DND-41 (cell line): ENCODE measurements at regions not wholly inside any gene's neighbourhood (a gene's known extent, or its start where the extent isn't known, plus 50 kb on each side); places are given as distances from the start of the nearest gene placed in this dataset.

Experiments
- ATAC-seq: fragments of 200-7000 bp; cut with Tn5 transposase; 3 replicates; pipeline ENCODE4 v1.9.1; 2021; ENCODE audit warnings: low read depth; ENCODE audit not compliant: insufficient read depth
- DNase-seq: peaks from one replicate; pipeline ENCODE4 v3.0.0-alpha.2; 2020
- H2AFZ ChIP-seq: 2 replicates; pipeline ENCODE4 v1.6.0; 2012; ENCODE audit warnings: low read depth, low read length
- H3K27ac ChIP-seq: 2 replicates; pipeline ENCODE4 v1.5.1; 2012; ENCODE audit warnings: low read length, inconsistent platforms
- H3K27me3 ChIP-seq: fragments of 200-600 bp; sonication (generic); 2 replicates; pipeline ENCODE4 v1.6.0; 2012; ENCODE audit warnings: low read length, mild to moderate bottlenecking, inconsistent platforms; ENCODE audit not compliant: insufficient read depth, poor library complexity
- H3K36me3 ChIP-seq: 2 replicates; pipeline ENCODE4 v1.5.1; 2012; ENCODE audit warnings: low read length, inconsistent platforms; ENCODE audit not compliant: insufficient read depth
- H3K4me1 ChIP-seq: 2 replicates; pipeline ENCODE4 v1.5.1; 2012; ENCODE audit warnings: mild to moderate bottlenecking, low read length; ENCODE audit not compliant: insufficient read depth
- H3K4me2 ChIP-seq: 2 replicates; pipeline ENCODE4 v1.6.0; 2012; ENCODE audit warnings: mild to moderate bottlenecking, moderate library complexity, low read length, inconsistent platforms; ENCODE audit not compliant: insufficient read depth
- H3K4me3 ChIP-seq, 2 experiments: fragments of 200-600 bp in 1 of 2; shearing (Covaris generic) in 1 of 2; 2 replicates each; pipeline ENCODE4 v1.5.1; 2012 to 2016; ENCODE audit warnings: inconsistent platforms in 2 of 2, low read length in 2 of 2, mild to moderate bottlenecking in 2 of 2, low read depth in 1 of 2, moderate library complexity in 1 of 2
- H3K79me2 ChIP-seq: 2 replicates; pipeline ENCODE4 v1.6.0; 2012; ENCODE audit warnings: low read length, inconsistent platforms; ENCODE audit not compliant: insufficient read depth
- H3K9ac ChIP-seq: 2 replicates; pipeline ENCODE4 v1.6.0; 2012; ENCODE audit warnings: low read depth, mild to moderate bottlenecking, inconsistent platforms, low read length, moderate library complexity
- H3K9me3 ChIP-seq: 2 replicates; pipeline ENCODE4 v1.5.1; 2012; ENCODE audit warnings: low read length, moderate library complexity, mild to moderate bottlenecking, inconsistent platforms; ENCODE audit not compliant: insufficient read depth, severe bottlenecking
- H4K20me1 ChIP-seq: 2 replicates; pipeline ENCODE4 v1.6.0; 2012; ENCODE audit warnings: low read length; ENCODE audit not compliant: insufficient read depth
- EZH2 ChIP-seq: IDR thresholded peaks from 3 replicates; pipeline ENCODE4 v1.6.1; 2012; ENCODE audit warnings: borderline replicate concordance, low read depth, mild to moderate bottlenecking, moderate library complexity, low read length, inconsistent platforms; ENCODE audit not compliant: severe bottlenecking
- TF ChIP-seq, protein P1 (sequence below): IDR thresholded peaks from 2 replicates; pipeline ENCODE4 v1.5.1; 2012; ENCODE audit warnings: borderline replicate concordance, low read length, moderate library complexity, mild to moderate bottlenecking; ENCODE audit not compliant: poor library complexity, severe bottlenecking; ENCODE audit errors: extremely low read depth

DNA sequence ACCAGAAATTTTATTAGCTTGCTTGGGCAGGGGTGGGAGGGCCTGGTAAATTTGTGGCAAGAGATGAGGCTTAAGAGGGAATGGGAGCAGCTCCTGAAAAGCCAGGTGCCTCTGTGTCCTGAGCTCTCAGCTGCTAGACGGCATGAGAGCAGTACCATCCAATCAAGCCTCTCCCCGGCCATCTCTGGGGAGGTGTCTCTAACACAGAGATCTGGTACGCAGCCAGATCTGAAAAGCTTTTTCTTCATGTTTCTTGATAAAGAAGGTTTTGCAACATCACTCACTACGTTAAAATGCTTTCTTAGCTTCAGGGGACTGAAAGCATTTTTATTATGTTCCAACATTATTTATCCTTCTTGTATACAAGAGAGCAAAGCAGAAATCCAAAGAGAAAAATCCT lies 488.2 kb downstream of the RBFOX1 start:
- no peak for ATAC-seq
- Histone ChIP-seq H3K9ac (no peak overlapping the region), H3K79me2 (no peaks in the 10 kb centered on the region), H2AFZ (no peak overlapping the region), H3K4me3 (no peak overlapping the region), H3K4me1 (no peaks in the 10 kb centered on the region), H3K27ac (no peak overlapping the region), H4K20me1 (no peaks in the 10 kb centered on the region), H3K9me3 (no peaks in the 10 kb centered on the region), H3K36me3 (no peaks in the 10 kb centered on the region), H3K27me3 (no peaks in the 10 kb centered on the region), H3K4me2 (no peak overlapping the region)
- no peak for DNase-seq
- TF ChIP-seq, protein P1, sequence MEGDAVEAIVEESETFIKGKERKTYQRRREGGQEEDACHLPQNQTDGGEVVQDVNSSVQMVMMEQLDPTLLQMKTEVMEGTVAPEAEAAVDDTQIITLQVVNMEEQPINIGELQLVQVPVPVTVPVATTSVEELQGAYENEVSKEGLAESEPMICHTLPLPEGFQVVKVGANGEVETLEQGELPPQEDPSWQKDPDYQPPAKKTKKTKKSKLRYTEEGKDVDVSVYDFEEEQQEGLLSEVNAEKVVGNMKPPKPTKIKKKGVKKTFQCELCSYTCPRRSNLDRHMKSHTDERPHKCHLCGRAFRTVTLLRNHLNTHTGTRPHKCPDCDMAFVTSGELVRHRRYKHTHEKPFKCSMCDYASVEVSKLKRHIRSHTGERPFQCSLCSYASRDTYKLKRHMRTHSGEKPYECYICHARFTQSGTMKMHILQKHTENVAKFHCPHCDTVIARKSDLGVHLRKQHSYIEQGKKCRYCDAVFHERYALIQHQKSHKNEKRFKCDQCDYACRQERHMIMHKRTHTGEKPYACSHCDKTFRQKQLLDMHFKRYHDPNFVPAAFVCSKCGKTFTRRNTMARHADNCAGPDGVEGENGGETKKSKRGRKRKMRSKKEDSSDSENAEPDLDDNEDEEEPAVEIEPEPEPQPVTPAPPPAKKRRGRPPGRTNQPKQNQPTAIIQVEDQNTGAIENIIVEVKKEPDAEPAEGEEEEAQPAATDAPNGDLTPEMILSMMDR: no peak
- no peak for TF ChIP-seq EZH2

DNA sequence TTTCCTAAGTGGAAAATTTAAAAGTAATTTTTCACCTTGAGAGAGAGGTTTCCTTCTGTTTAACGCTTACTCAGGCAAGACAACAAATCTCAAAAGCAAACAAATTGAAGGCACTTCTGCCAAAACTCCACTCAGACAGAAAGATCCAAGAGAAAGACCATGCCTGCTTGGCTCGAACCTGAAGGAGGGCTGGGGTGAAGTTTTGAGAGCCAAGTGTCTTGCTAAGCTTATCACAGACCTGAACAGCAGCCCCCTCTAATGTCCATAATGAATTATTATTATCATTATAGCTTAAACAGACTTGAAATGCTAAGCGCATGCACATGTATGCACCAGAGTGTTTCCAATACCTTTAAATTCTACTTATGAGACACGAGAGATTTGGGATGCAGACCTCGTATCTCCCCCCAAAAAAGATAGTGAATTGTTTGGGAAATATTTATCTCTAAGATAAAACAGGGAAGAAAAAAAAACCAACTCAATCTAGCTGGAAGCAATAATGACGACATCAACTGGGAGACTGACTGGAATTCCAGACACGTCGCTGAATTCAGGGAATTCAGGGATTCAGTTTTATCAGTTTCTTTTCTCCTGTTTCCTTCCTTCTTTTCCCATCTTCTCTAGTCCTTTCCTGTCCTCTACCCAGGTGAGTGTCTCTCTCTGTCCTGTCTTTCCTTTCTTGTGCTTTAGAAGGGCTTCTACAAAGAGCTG lies 473.2 kb downstream of the RBFOX1 start:
- DNase-seq (no peak), ATAC-seq (no peak)
- Histone ChIP-seq H3K36me3 (no peaks in the 10 kb centered on the region), H3K9me3 (no peaks in the 10 kb centered on the region), H3K27ac (no peak overlapping the region), H2AFZ (no peak overlapping the region), H3K4me1 (no peaks in the 10 kb centered on the region), H3K27me3 (no peaks in the 10 kb centered on the region), H4K20me1 (no peaks in the 10 kb centered on the region), H3K79me2 (no peaks in the 10 kb centered on the region), H3K9ac (no peak overlapping the region), H3K4me2 (no peak overlapping the region), H3K4me3 (no peak overlapping the region)
- TF ChIP-seq, protein P1: no peak
- no peak for TF ChIP-seq EZH2

DNA sequence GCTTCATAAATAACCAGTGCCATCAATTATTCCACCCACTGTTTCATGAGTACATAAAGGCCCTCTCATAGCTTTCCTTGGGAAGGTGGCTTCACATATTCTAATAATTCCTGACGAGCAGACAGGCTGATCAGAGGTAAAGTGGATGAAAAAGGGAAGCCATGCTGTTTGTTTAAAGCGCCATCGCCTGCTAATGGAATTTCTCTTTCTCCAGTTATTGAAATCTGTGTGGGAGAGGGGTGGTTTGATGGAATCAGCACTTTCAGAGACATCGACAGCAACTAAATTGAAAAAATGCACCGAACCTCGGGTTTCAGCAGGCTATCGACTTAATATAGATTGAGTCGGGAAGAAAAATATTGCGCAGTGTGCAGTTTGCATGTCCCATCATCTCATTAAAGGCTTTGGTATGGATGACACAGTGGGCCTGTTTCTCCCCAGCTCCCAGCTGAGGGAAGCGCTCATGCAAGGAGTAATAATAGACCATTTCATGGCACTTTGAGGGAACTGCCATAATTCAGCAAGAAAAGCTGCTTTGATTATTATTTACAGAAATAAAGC lies 472.1 kb downstream of the RBFOX1 start:
- H3K4me3 ChIP-seq: no peak overlapping the region
- no peaks in the 10 kb centered on the region for H3K27me3 ChIP-seq
- H4K20me1 ChIP-seq: no peaks in the 10 kb centered on the region
- H3K9ac ChIP-seq: no peak overlapping the region
- ATAC-seq: no peak
- TF ChIP-seq, protein P1: no peak
- TF ChIP-seq EZH2: no peak
- H2AFZ ChIP-seq: no peak overlapping the region
- H3K36me3 ChIP-seq: no peaks in the 10 kb centered on the region
- H3K4me2 ChIP-seq: no peak overlapping the region
- no peaks in the 10 kb centered on the region for H3K9me3 ChIP-seq
- no peak for DNase-seq
- H3K27ac ChIP-seq: no peak overlapping the region
- no peaks in the 10 kb centered on the region for H3K79me2 ChIP-seq
- H3K4me1 ChIP-seq: no peaks in the 10 kb centered on the region
